ENCODE measurements at regions not wholly inside any gene's neighbourhood (a gene's known extent, or its start where the extent isn't known, plus 50 kb on each side); places are given as distances from the start of the nearest gene placed in this dataset.

GRCh38 chr15:87209891-87210689 is 1046.4 kb downstream of the NTRK3 start:
- Histone ChIP-seq H3K4me3 (ENCODE audit: low read length) (peak overlapping the region; percentile 8), H3K79me2 (replicated peaks; ENCODE audit: insufficient read depth, low read length) (no peaks in the 10 kb centered on the region)
- TF ChIP-seq EP300 (conservative IDR thresholded peaks at IDR 0.05; ENCODE audit: poor library complexity, severe bottlenecking) (peak; percentile 96), SMC3 (conservative IDR thresholded peaks at IDR 0.05; ENCODE audit: poor library complexity) (no peak), EZH2 (IDR thresholded peaks at IDR 0.05; ENCODE audit: borderline replicate concordance, insufficient read depth, low read length, poor library complexity, severe bottlenecking) (no peak), POLR2AphosphoS5 (IDR thresholded peaks at IDR 0.05) (peak; percentile 89), RAD21 (conservative IDR thresholded peaks at IDR 0.05) (no peak), CTCF (IDR thresholded peaks at IDR 0.05; ENCODE audit: poor library complexity, severe bottlenecking) (peak; percentile 10), REST (IDR thresholded peaks at IDR 0.05; ENCODE audit: borderline replicate concordance) (peak; percentile 98)

GRCh38 chr15:87207990-87208580 is 1048.5 kb downstream of the NTRK3 start:
- Histone ChIP-seq H3K36me3 (ENCODE audit: insufficient read depth, low read length) (no peaks in the 10 kb centered on the region), H3K27ac (ENCODE audit: low read length) (no peak overlapping the region), H3F3A (ENCODE audit: insufficient read depth, low read length, poor library complexity, severe bottlenecking) (no peaks in the 10 kb centered on the region), H2AFZ (ENCODE audit: low read depth, low read length) (no peak overlapping the region), H3K4me3 (ENCODE audit: low read length) (no peak overlapping the region), H3K4me2 (ENCODE audit: low read length) (no peak overlapping the region), H4K20me1 (ENCODE audit: insufficient read depth) (no peaks in the 10 kb centered on the region), H3K9me2 (ENCODE audit: insufficient read depth, low read length) (no peaks in the 10 kb centered on the region), H3K79me2 (replicated peaks; ENCODE audit: insufficient read depth, low read length) (no peaks in the 10 kb centered on the region), H3K9me3 (ENCODE audit: low read length) (no peaks in the 10 kb centered on the region), H3K27me3 (ENCODE audit: insufficient read depth, low read depth, low read length) (no peaks in the 10 kb centered on the region), H3K9ac (ENCODE audit: low read length) (no peak overlapping the region)
- TF ChIP-seq MXI1 (conservative IDR thresholded peaks at IDR 0.05; ENCODE audit: poor library complexity, severe bottlenecking) (no peak), EP300 (conservative IDR thresholded peaks at IDR 0.05; ENCODE audit: poor library complexity, severe bottlenecking) (no peak), EZH2 (IDR thresholded peaks at IDR 0.05; ENCODE audit: borderline replicate concordance, insufficient read depth, low read length, poor library complexity, severe bottlenecking) (no peak), CTCF (IDR thresholded peaks at IDR 0.05; ENCODE audit: poor library complexity, severe bottlenecking) (no peak), TAF1 (IDR thresholded peaks at IDR 0.05; ENCODE audit: low read depth) (no peak), SMC3 (conservative IDR thresholded peaks at IDR 0.05; ENCODE audit: poor library complexity) (no peak)

More at GRCh38 chr15:87209891-87210689, 1046.4 kb downstream of the NTRK3 start:
- H3K9me3 ChIP-seq (ENCODE audit: low read length), result no peaks in the 10 kb centered on the region
- peak overlapping the region; percentile 1 for H3K4me2 ChIP-seq (ENCODE audit: low read length)
- H3K9me2 ChIP-seq (ENCODE audit: insufficient read depth, low read length), result no peaks in the 10 kb centered on the region
- no peaks in the 10 kb centered on the region for H4K20me1 ChIP-seq (ENCODE audit: insufficient read depth)
- H3F3A ChIP-seq (ENCODE audit: insufficient read depth, low read length, poor library complexity, severe bottlenecking), result no peaks in the 10 kb centered on the region
- H3K27ac ChIP-seq (ENCODE audit: low read length), result peak overlapping the region; percentile 62
- no peak overlapping the region for H2AFZ ChIP-seq (ENCODE audit: low read depth, low read length)
- peak overlapping the region; percentile 8 for H3K9ac ChIP-seq (ENCODE audit: low read length)
- H3K27me3 ChIP-seq (ENCODE audit: insufficient read depth, low read depth, low read length), result no peaks in the 10 kb centered on the region
- H3K36me3 ChIP-seq (ENCODE audit: insufficient read depth, low read length), result no peaks in the 10 kb centered on the region

All from neural cell (in vitro differentiated cells).